ENCODE measurements at regions not wholly inside any gene's neighbourhood (a gene's known extent, or its start where the extent isn't known, plus 50 kb on each side); places are given as distances from the start of the nearest gene placed in this dataset.

DNA sequence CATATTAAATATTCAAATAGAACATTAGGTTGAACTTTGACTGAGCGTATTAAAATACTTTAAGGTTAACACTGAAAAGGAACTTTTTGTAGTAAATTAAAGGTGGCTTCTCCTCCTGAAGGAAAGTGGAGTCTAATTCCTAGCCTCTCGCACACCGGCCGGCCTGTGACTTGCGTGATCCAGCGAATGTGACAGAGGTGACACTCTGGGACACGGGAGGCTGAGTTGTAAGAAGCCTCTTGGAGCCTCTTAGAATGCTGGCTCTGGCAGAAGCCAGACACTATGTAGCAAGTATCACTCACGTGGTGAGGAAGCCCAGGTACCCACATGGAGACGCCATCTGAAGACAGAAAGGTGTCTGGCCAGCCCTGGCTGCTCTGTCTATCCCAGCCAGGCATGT, 64.9 kb upstream of the NSMCE3 start:
- Mint-ChIP-seq H3K4me3 (no peak overlapping the region), H3K9me3 (no peaks in the 10 kb centered on the region), H3K36me3 (ENCODE audit: low read depth) (no peaks in the 10 kb centered on the region), H3K27ac (no peak overlapping the region), H3K27me3 (peaks cover 2% of the 10 kb centered on the region), H3K4me1 (ENCODE audit: low read depth) (no peaks in the 10 kb centered on the region)
- no peak for DNase-seq

DNA sequence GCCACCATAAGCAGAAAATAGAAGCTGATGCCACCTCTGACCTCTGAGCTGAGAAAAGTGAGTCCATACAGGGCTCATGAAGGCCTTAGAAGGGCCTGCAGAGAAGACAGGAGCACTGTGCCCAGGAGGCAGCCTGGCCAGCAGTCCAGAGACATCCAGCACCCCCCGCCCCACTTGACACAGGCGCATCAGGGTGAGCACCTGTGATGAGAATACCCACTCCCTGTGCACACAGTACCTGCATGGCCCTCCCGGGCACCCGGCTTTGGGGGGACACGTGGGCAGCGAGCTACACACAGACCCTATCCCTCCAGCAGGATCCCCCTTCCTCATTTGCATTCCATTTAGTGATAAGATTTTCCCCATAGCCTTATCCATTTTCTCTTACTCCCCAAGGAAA, 63.6 kb upstream of the NSMCE3 start:
- Mint-ChIP-seq H3K4me3 (no peak overlapping the region), H3K4me1 (ENCODE audit: low read depth) (no peaks in the 10 kb centered on the region), H3K27ac (no peak overlapping the region), H3K36me3 (ENCODE audit: low read depth) (no peaks in the 10 kb centered on the region), H3K9me3 (no peaks in the 10 kb centered on the region), H3K27me3 (peaks cover 2% of the 10 kb centered on the region)
- DNase-seq, result no peak

DNA sequence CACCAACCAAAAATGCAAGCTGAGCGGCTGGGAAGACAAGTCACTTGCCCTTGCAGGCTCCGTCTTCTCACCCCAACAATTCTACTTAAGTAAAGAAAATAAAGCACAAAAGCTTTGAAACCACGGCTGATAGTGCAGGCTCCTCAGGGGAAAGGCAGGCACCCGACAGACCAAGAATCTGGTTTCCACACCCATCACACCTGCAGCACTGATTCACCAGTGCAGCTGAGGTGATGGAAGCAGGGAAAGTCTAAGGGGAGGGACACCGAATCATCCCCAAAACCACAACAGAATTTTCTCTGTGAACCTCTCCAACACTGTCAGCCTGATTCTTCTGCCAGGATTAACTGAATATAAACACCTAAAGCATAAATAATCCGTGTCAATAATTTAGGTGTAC, 62.0 kb upstream of the NSMCE3 start:
- Mint-ChIP-seq H3K36me3 (ENCODE audit: low read depth) (no peaks in the 10 kb centered on the region), H3K27ac (no peak overlapping the region), H3K4me3 (no peak overlapping the region), H3K27me3 (peaks cover 2% of the 10 kb centered on the region), H3K4me1 (ENCODE audit: low read depth) (no peaks in the 10 kb centered on the region), H3K9me3 (no peaks in the 10 kb centered on the region)
- DNase-seq, result no peak

DNA sequence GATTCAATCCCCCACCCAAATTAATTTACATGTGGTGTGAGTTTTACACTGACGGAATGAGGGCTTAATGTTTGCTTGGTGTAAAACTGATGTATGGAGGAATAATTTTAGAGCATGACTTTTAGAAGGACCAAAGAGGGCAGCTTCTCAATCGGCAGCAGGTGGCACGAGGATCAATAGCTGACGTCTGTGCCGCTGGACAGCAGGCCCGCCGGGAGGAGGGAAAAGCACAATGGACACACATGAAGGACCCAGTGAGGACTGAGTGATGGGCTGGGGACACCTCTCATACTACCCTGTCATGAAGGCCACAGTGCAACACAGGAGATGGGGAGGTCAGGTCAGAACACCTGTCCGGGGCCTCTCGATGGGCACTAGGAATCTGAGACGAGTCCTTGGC, 61.4 kb upstream of the NSMCE3 start:
- Mint-ChIP-seq H3K9me3 (peaks cover under 1% of the 10 kb centered on the region), H3K27ac (no peak overlapping the region), H3K36me3 (ENCODE audit: low read depth) (no peaks in the 10 kb centered on the region), H3K4me3 (no peak overlapping the region), H3K4me1 (ENCODE audit: low read depth) (no peaks in the 10 kb centered on the region), H3K27me3 (peaks cover 2% of the 10 kb centered on the region)
- no peak for DNase-seq

DNA sequence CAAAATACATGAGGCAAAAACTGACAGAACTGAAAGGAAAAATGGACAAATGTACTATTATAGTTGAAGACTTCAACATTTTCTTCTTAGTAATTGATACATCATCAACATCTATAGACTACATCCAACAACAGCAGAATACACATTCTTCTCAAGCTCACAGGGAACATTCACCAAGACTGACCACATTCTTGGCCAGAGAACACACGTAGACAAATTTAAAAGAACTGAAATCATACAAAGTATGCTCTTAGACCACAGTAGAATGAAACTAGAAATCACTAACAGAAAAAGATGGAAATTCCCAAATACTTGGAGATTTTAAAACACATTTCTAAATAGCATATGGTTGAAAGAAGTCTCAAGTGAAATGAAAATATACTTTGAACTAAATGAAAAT, 55.1 kb upstream of the NSMCE3 start:
- Mint-ChIP-seq H3K9me3 (peaks cover 20% of the 10 kb centered on the region), H3K27me3 (peaks cover 15% of the 10 kb centered on the region), H3K4me1 (ENCODE audit: low read depth) (no peaks in the 10 kb centered on the region), H3K36me3 (ENCODE audit: low read depth) (no peaks in the 10 kb centered on the region), H3K4me3 (no peak overlapping the region), H3K27ac (no peak overlapping the region)
- DNase-seq, result no peak

DNA sequence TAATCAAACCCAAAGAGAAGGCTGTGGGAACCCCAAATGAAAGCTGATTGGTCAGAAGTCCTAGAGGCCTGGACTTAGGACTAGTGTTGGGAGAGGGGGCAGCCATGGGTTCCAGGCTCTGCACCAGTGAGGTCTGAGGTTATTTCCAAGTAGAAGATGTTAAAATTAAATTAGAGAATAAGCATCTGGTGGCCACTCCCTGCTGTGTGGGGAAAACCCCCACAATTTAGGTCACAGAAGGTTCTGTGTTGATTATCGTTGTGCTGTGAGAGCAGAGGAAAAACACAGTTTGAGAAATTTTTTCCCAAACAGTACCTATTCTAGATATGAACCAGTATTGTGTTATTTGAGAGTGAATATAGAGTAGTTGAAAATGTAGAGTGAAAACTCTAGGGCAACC, 53.9 kb upstream of the NSMCE3 start:
- Mint-ChIP-seq H3K36me3 (ENCODE audit: low read depth) (no peaks in the 10 kb centered on the region), H3K27ac (no peak overlapping the region), H3K4me3 (no peak overlapping the region), H3K27me3 (peaks cover 21% of the 10 kb centered on the region), H3K4me1 (ENCODE audit: low read depth) (no peaks in the 10 kb centered on the region), H3K9me3 (peaks cover 20% of the 10 kb centered on the region)
- DNase-seq, result no peak

DNA sequence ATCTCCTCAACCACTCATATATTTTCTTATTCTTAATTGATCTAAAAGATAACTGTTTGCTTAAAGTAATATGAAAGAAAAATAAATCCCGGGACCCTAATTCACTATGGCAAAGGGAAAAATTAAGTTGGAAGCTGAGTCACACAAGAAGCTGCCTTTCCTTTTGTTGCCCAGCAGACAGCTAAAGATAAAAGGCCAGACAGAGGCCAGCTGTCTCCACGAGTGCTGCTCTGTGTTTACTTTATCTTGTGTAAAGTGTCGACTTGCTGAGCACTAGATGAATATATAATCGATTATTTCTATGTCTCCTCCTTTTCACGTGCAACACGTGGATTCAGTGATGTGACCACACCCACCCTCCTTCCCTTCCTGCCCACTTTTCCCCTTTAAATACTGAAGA, 52.8 kb upstream of the NSMCE3 start:
- no peak overlapping the region for H3K27ac Mint-ChIP-seq
- no peak for DNase-seq
- H3K4me1 Mint-ChIP-seq (ENCODE audit: low read depth), result no peaks in the 10 kb centered on the region

DNA sequence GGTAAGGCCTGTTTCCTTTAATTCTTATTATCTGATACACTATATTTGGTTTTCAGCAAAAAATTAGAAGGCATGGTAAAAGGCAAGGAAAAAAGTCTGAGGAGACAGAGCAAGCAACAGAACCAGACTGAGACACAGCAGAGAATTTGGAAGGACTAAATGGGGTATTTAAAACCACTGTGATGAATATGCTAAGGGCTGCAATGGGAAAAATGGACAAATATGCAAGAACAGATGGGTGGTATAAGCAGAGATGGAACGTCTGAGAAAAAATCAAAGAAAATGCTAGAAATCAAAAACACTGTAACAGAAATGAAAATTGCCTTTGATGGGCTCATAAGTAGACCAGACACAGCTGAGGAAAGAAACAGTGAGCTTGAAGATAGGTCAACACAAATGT, 50.8 kb upstream of the NSMCE3 start:
- H3K36me3 Mint-ChIP-seq (ENCODE audit: low read depth), result no peaks in the 10 kb centered on the region
- no peak for DNase-seq
- H3K9me3 Mint-ChIP-seq, result peaks cover 13% of the 10 kb centered on the region
- no peak overlapping the region for H3K27ac Mint-ChIP-seq
- no peak overlapping the region for H3K4me3 Mint-ChIP-seq
- no peaks in the 10 kb centered on the region for H3K4me1 Mint-ChIP-seq (ENCODE audit: low read depth)
- H3K27me3 Mint-ChIP-seq, result peaks cover 23% of the 10 kb centered on the region

More for the DNA sequence above, 52.8 kb upstream of the NSMCE3 start:
- Mint-ChIP-seq H3K36me3 (ENCODE audit: low read depth) (no peaks in the 10 kb centered on the region), H3K27me3 (peaks cover 23% of the 10 kb centered on the region), H3K9me3 (peaks cover 20% of the 10 kb centered on the region), H3K4me3 (no peak overlapping the region)

DNA sequence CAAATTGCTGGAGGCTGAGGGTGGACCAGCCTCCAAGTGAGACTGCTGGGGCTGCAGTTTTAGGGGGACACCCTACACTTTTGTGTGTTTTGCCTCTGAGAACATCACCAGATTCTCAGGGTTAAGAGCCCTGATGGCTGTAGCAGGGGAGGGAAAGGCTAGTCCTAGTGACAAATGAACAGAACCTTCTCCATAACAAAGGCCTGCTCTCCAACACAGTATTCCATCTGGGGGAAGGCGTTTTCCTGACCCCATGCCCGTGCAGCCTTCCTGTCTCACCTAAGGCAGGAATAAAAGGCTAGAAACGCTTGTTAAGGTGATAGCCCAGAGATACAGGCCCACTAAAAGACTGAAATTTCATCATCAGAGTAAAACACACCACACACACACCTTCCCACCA, 50.2 kb upstream of the NSMCE3 start:
- H3K27ac Mint-ChIP-seq, result no peak overlapping the region
- no peak for DNase-seq
- peaks cover 26% of the 10 kb centered on the region for H3K27me3 Mint-ChIP-seq
- H3K36me3 Mint-ChIP-seq (ENCODE audit: low read depth), result no peaks in the 10 kb centered on the region
- H3K4me3 Mint-ChIP-seq, result no peak overlapping the region
- H3K4me1 Mint-ChIP-seq (ENCODE audit: low read depth), result no peaks in the 10 kb centered on the region
- H3K9me3 Mint-ChIP-seq, result peaks cover 9% of the 10 kb centered on the region

All from activated T-cell treated with anti-CD3 and anti-CD28 coated beads, Interleukin-2, amount 50 U/mL, for 24 hours (primary cell).